ENCODE measurements at regions not wholly inside any gene's neighbourhood (a gene's known extent, or its start where the extent isn't known, plus 50 kb on each side); places are given as distances from the start of the nearest gene placed in this dataset.
A peak's percentile ranks its signal among the peaks of the same experiment; 100 is the strongest.

DNA sequence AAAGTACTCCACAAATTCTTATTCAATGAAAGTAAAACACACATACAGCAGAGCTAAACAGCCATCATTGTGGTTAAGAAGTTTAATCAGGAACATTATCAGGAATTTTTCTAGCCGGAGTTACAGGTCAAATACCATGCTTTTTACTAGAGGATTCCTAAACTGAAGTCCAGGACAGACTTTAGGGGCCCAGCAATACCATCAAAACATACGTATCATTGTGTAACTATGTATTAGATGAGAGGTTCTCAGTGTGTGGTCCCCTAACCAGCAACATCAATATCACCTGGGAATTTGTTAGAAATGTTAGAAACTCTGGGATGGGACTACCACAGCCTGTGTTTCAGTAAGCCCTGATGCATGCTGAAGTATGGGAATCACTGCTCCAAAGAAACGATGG is 404.2 kb upstream of the IL12A start:
- no peak for TF ChIP-seq POLR2A (IDR thresholded peaks at IDR 0.05)
- TF ChIP-seq, protein P1, sequence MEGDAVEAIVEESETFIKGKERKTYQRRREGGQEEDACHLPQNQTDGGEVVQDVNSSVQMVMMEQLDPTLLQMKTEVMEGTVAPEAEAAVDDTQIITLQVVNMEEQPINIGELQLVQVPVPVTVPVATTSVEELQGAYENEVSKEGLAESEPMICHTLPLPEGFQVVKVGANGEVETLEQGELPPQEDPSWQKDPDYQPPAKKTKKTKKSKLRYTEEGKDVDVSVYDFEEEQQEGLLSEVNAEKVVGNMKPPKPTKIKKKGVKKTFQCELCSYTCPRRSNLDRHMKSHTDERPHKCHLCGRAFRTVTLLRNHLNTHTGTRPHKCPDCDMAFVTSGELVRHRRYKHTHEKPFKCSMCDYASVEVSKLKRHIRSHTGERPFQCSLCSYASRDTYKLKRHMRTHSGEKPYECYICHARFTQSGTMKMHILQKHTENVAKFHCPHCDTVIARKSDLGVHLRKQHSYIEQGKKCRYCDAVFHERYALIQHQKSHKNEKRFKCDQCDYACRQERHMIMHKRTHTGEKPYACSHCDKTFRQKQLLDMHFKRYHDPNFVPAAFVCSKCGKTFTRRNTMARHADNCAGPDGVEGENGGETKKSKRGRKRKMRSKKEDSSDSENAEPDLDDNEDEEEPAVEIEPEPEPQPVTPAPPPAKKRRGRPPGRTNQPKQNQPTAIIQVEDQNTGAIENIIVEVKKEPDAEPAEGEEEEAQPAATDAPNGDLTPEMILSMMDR (IDR thresholded peaks at IDR 0.05), result no peak
- Histone ChIP-seq H3K4me1 (no peaks in the 10 kb centered on the region), H3K4me3 (no peak overlapping the region), H3K27ac (no peak overlapping the region), H3K27me3 (no peaks in the 10 kb centered on the region), H3K9me3 (no peaks in the 10 kb centered on the region), H3K36me3 (no peaks in the 10 kb centered on the region)
- ATAC-seq, result no peak
- WGBS (ENCODE audit: insufficient coverage, low coverage, low lambda C conversion rate, missing lambda C conversion rate), result 30% methylated on average over 1 of the region's 3 CpGs
- no peak for DNase-seq
- intact Hi-C loops (cut with DNase I), result no loop called here

DNA sequence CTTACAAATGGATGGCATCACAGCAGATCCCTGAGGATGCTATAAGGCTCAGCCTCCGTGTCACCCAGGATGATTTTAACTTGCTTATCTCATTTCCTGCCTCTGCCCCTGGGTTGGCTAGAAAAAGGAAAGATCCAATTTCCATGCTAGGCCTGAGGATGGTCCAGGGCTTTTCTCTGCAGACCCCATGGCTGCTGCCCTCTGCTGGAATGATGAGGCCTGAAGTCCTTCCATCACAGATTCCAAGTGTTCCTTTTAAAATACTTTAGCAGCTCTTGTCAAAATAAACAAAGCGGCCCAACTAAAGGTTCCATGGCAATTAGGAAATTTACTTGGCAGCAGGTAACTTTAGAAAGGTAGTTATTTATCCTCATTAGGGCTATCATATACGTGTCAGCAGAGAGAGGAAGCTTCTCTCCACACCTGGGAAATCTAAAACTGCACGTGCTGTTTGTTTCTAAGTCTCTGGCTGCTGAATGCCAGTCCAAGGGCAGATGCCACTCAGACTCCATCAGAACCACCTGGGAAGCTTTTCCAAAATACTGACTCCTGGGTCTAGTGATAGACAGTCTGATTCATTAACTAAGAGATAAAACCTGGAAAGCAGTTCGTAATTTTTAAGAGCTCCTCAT is 401.9 kb upstream of the IL12A start:
- DNase-seq (peak in 1 of 3 donors; percentile 25), ATAC-seq (peak; percentile 47 to 61 (median 56))
- Histone ChIP-seq H3K36me3 (no peaks in the 10 kb centered on the region), H3K27me3 (no peaks in the 10 kb centered on the region), H3K27ac (no peak overlapping the region), H3K9me3 (no peaks in the 10 kb centered on the region), H3K4me1 (no peaks in the 10 kb centered on the region), H3K4me3 (no peak overlapping the region)
- intact Hi-C loops (cut with DNase I), result no loop called here
- WGBS (ENCODE audit: insufficient coverage, low coverage, low lambda C conversion rate, missing lambda C conversion rate), result 28% methylated on average over 5 of the region's 5 CpGs
- no peak for TF ChIP-seq POLR2A (IDR thresholded peaks at IDR 0.05)
- TF ChIP-seq, protein P1 (IDR thresholded peaks at IDR 0.05), result peak; percentile 32 to 52 (median 40)

DNA sequence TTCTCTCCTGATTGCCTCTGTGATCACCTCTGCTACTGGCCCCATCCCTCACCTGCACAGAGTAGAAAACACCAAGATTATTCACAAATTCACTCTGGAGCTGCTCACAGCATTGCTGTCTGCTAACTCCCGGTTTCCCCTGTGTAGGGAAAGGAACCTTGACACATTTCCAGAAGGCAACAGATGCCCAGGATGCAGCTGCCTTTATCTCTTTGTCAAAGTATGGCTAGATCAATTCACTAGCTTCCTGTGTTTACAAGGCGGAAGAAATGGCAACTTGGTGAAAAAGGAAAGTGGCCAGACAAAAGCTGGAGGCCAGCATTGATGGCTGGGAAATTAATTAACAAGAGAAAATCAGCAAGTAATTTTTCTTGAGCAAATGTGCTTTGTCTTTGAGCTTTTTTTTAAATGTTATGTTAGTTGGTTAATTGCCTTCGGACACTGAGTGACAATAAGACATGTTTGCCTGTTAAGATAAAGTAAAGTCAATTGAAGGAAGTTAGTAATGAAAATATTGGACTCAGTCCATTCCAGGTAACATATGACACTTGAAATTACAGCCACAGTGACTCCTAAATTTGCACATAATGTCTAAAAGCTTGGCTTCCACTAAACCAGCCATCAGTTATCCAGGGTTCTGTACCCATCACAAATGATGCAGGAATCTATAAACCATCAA is 394.6 kb upstream of the IL12A start:
- TF ChIP-seq, protein P1 (IDR thresholded peaks at IDR 0.05), result no peak
- no peak for TF ChIP-seq POLR2A (IDR thresholded peaks at IDR 0.05)
- no peak for ATAC-seq
- intact Hi-C loops (cut with DNase I), result no loop called here
- Histone ChIP-seq H3K4me3 (no peak overlapping the region), H3K27ac (no peak overlapping the region), H3K9me3 (no peaks in the 10 kb centered on the region), H3K27me3 (no peaks in the 10 kb centered on the region), H3K36me3 (no peaks in the 10 kb centered on the region), H3K4me1 (no peaks in the 10 kb centered on the region)
- 32% methylated on average over 3 of the region's 3 CpGs for WGBS (ENCODE audit: insufficient coverage, low coverage, low lambda C conversion rate, missing lambda C conversion rate)
- no peak for DNase-seq

DNA sequence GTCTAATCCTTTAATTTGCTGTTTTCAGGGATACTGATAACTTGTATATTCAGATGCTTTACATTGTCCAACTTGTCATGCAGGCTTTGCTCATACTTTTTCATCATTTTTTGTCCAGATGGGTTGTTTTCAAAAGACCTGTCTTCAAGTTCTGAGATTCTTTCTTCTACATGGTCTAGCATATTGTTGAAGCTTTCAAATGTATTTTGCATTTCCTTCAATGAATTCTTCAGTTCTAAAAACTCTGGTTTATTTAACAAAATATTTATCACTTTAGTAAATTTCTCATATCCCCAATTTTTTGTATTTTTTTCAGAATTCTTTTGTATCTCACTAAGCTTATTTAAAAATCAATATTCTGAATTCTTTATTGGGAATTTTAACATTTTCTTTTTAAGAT is 388.3 kb upstream of the IL12A start:
- intact Hi-C loops (cut with DNase I), result no loop called here
- Histone ChIP-seq H3K9me3 (no peaks in the 10 kb centered on the region), H3K4me3 (no peak overlapping the region), H3K27me3 (no peaks in the 10 kb centered on the region), H3K27ac (no peak overlapping the region), H3K4me1 (no peaks in the 10 kb centered on the region), H3K36me3 (no peaks in the 10 kb centered on the region)
- no peak for ATAC-seq
- DNase-seq, result no peak
- TF ChIP-seq POLR2A (IDR thresholded peaks at IDR 0.05), result no peak
- TF ChIP-seq, protein P1 (IDR thresholded peaks at IDR 0.05), result no peak
